ENCODE measurements at regions not wholly inside any gene's neighbourhood (a gene's known extent, or its start where the extent isn't known, plus 50 kb on each side); places are given as distances from the start of the nearest gene placed in this dataset.

- H3K4me2 ChIP-seq (ENCODE audit: insufficient read depth, insufficient read length, low read length) = no peak overlapping the region
- H3K4me1 Mint-ChIP-seq = no peaks in the 10 kb centered on the region
- no peak overlapping the region for H2BK5ac ChIP-seq (ENCODE audit: insufficient read length, low read length)
- no peak overlapping the region for H3K56ac ChIP-seq (ENCODE audit: insufficient read length, low read depth, low read length)
- H3K79me1 ChIP-seq (ENCODE audit: insufficient read depth, low read depth, low read length, poor library complexity, severe bottlenecking) = no peaks in the 10 kb centered on the region
- H3K27ac ChIP-seq (ENCODE audit: insufficient read length, low read depth, low read length) = no peak overlapping the region
- H3K27me3 Mint-ChIP-seq (ENCODE audit: low read depth) = no peaks in the 10 kb centered on the region
- H2AK5ac ChIP-seq (ENCODE audit: insufficient read length, low read length) = no peak overlapping the region
- no peak overlapping the region for H3K14ac ChIP-seq (ENCODE audit: insufficient read depth, low read length)
- DNase-seq = no peak
- H2BK12ac ChIP-seq (ENCODE audit: insufficient read length, low read depth, low read length) = no peak overlapping the region
- no peak overlapping the region for H4K91ac ChIP-seq (ENCODE audit: insufficient read length, low read depth, low read length)
- no peaks in the 10 kb centered on the region for H3K79me2 ChIP-seq (ENCODE audit: insufficient read depth, low read length)
- H3K4ac ChIP-seq (ENCODE audit: low read depth, low read length) = no peak overlapping the region
- H3K23me2 ChIP-seq (ENCODE audit: insufficient read length, low read depth, low read length, poor library complexity, severe bottlenecking) = no peaks in the 10 kb centered on the region
- whole genome bisulfite sequencing (ENCODE audit: extremely low coverage, insufficient read length, low lambda C conversion rate) = no CpG with 5 or more reads among the region's 2 CpGs
- H3K23ac ChIP-seq (ENCODE audit: insufficient read length, low read depth, low read length) = no peak overlapping the region
- H3K27ac Mint-ChIP-seq = no peak overlapping the region
- H3K27me3 ChIP-seq (ENCODE audit: insufficient read depth, low read length) = no peaks in the 10 kb centered on the region
- no peak overlapping the region for H3K9ac ChIP-seq (ENCODE audit: extremely low read depth, insufficient read length, low read length)
- H4K20me1 ChIP-seq (ENCODE audit: control insufficient read depth, insufficient read depth, insufficient read length) = no peaks in the 10 kb centered on the region
- H3K9me3 ChIP-seq (ENCODE audit: control insufficient read depth, low read depth, low read length) = no peaks in the 10 kb centered on the region
- no peak overlapping the region for H2BK120ac ChIP-seq (ENCODE audit: low read depth, low read length, poor library complexity, severe bottlenecking)
- H3K4me3 Mint-ChIP-seq = no peak overlapping the region
- H2BK20ac ChIP-seq (ENCODE audit: low read depth, low read length, poor library complexity, severe bottlenecking) = no peak overlapping the region
- no peak overlapping the region for H2AFZ ChIP-seq (ENCODE audit: low read length)
- no peak overlapping the region for H4K5ac ChIP-seq (ENCODE audit: insufficient read length, low read depth, low read length)
- H3K9me3 Mint-ChIP-seq = no peaks in the 10 kb centered on the region
- H3T11ph ChIP-seq (ENCODE audit: low read length) = no peak overlapping the region
- no peak overlapping the region for H3K18ac ChIP-seq (ENCODE audit: insufficient read length, low read depth, low read length)
- no peaks in the 10 kb centered on the region for H3K36me3 Mint-ChIP-seq (ENCODE audit: insufficient read depth in 1 of 3, low read depth in 3 of 3)
- no peak overlapping the region for H4K8ac ChIP-seq (replicated peaks; ENCODE audit: insufficient read length, low read depth, low read length)
- H3K4me1 ChIP-seq (ENCODE audit: insufficient read depth, low read length) = no peaks in the 10 kb centered on the region
- no peak for TF ChIP-seq CTCF (conservative IDR thresholded peaks at IDR 0.05)
- no peak overlapping the region for H2BK15ac ChIP-seq (ENCODE audit: low read depth, low read length)
Measured at GRCh38 chr2:13067508-13067907, 350.8 kb downstream of the TRIB2 start.
